ENCODE measurements at regions not wholly inside any gene's neighbourhood (a gene's known extent, or its start where the extent isn't known, plus 50 kb on each side); places are given as distances from the start of the nearest gene placed in this dataset.
"Not testable (repeated sequence)": the region's sequence is repeated elsewhere in the genome, so short reads cannot be mapped to it uniquely, and the experiment has no call there.

- TF ChIP-seq POLR2A, CTCF (IDR thresholded peaks at IDR 0.05): not testable (repeated sequence)
These were observed 108.2 kb downstream of the NPIPB11 start for GRCh38 chr16:29298307-29298706.

All from body of pancreas (tissue), 4 donors.